ENCODE measurements at regions not wholly inside any gene's neighbourhood (a gene's known extent, or its start where the extent isn't known, plus 50 kb on each side); places are given as distances from the start of the nearest gene placed in this dataset.

DNA sequence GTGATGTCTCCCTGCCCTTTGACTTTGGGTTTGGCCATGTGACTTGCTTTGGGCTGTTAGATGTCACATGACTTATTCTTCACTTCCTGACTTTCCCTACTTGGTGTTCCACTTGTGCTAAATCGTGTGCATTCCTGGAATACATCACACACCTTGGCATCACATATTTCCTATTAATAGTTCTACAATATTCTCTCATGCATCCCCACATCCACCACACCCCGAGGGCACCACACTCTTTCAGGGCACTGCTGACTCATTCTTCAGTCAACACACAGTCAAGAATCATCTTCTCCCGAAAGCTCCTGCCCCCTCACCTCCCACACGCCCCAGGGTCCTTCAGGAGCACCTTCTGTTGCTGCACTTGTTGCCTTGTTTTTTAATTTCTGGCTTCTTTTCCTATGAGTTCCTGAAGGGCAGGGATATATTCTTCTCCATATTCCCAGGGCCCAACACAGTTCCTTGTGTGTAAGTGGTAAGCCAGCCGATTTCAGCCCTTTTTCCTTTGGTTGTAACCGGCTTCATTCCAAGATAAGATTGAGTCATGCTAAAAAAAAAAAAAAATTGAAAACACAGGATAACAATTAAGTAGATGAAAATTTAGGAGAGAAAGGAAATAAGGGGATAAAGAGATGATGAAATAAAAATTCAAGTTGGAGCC is 341.4 kb downstream of the SLC4A3 start:
- TF ChIP-seq EZH2phosphoT487 (IDR thresholded peaks at IDR 0.05; ENCODE audit: insufficient read depth, low read depth) (no peak), EZH2 (IDR thresholded peaks at IDR 0.05; ENCODE audit: insufficient read depth, poor library complexity, severe bottlenecking) (no peak)
